DND-41 (cell line): ENCODE measurements at regions not wholly inside any gene's neighbourhood (a gene's known extent, or its start where the extent isn't known, plus 50 kb on each side); places are given as distances from the start of the nearest gene placed in this dataset.

Experiments
- ATAC-seq: fragments of 200-7000 bp; cut with Tn5 transposase; 3 replicates; pipeline ENCODE4 v1.9.1; 2021; ENCODE audit warnings: low read depth; ENCODE audit not compliant: insufficient read depth
- DNase-seq: peaks from one replicate; pipeline ENCODE4 v3.0.0-alpha.2; 2020
- H2AFZ ChIP-seq: 2 replicates; pipeline ENCODE4 v1.6.0; 2012; ENCODE audit warnings: low read depth, low read length
- H3K27ac ChIP-seq: 2 replicates; pipeline ENCODE4 v1.5.1; 2012; ENCODE audit warnings: low read length, inconsistent platforms
- H3K27me3 ChIP-seq: fragments of 200-600 bp; sonication (generic); 2 replicates; pipeline ENCODE4 v1.6.0; 2012; ENCODE audit warnings: low read length, mild to moderate bottlenecking, inconsistent platforms; ENCODE audit not compliant: insufficient read depth, poor library complexity
- H3K36me3 ChIP-seq: 2 replicates; pipeline ENCODE4 v1.5.1; 2012; ENCODE audit warnings: low read length, inconsistent platforms; ENCODE audit not compliant: insufficient read depth
- H3K4me1 ChIP-seq: 2 replicates; pipeline ENCODE4 v1.5.1; 2012; ENCODE audit warnings: mild to moderate bottlenecking, low read length; ENCODE audit not compliant: insufficient read depth
- H3K4me2 ChIP-seq: 2 replicates; pipeline ENCODE4 v1.6.0; 2012; ENCODE audit warnings: mild to moderate bottlenecking, moderate library complexity, low read length, inconsistent platforms; ENCODE audit not compliant: insufficient read depth
- H3K4me3 ChIP-seq, 2 experiments: fragments of 200-600 bp in 1 of 2; shearing (Covaris generic) in 1 of 2; 2 replicates each; pipeline ENCODE4 v1.5.1; 2012 to 2016; ENCODE audit warnings: inconsistent platforms in 2 of 2, low read length in 2 of 2, mild to moderate bottlenecking in 2 of 2, low read depth in 1 of 2, moderate library complexity in 1 of 2
- H3K79me2 ChIP-seq: 2 replicates; pipeline ENCODE4 v1.6.0; 2012; ENCODE audit warnings: low read length, inconsistent platforms; ENCODE audit not compliant: insufficient read depth
- H3K9ac ChIP-seq: 2 replicates; pipeline ENCODE4 v1.6.0; 2012; ENCODE audit warnings: low read depth, mild to moderate bottlenecking, inconsistent platforms, low read length, moderate library complexity
- H3K9me3 ChIP-seq: 2 replicates; pipeline ENCODE4 v1.5.1; 2012; ENCODE audit warnings: low read length, moderate library complexity, mild to moderate bottlenecking, inconsistent platforms; ENCODE audit not compliant: insufficient read depth, severe bottlenecking
- H4K20me1 ChIP-seq: 2 replicates; pipeline ENCODE4 v1.6.0; 2012; ENCODE audit warnings: low read length; ENCODE audit not compliant: insufficient read depth
- EZH2 ChIP-seq: IDR thresholded peaks from 3 replicates; pipeline ENCODE4 v1.6.1; 2012; ENCODE audit warnings: borderline replicate concordance, low read depth, mild to moderate bottlenecking, moderate library complexity, low read length, inconsistent platforms; ENCODE audit not compliant: severe bottlenecking
- TF ChIP-seq, protein P1 (sequence below): IDR thresholded peaks from 2 replicates; pipeline ENCODE4 v1.5.1; 2012; ENCODE audit warnings: borderline replicate concordance, low read length, moderate library complexity, mild to moderate bottlenecking; ENCODE audit not compliant: poor library complexity, severe bottlenecking; ENCODE audit errors: extremely low read depth

DNA sequence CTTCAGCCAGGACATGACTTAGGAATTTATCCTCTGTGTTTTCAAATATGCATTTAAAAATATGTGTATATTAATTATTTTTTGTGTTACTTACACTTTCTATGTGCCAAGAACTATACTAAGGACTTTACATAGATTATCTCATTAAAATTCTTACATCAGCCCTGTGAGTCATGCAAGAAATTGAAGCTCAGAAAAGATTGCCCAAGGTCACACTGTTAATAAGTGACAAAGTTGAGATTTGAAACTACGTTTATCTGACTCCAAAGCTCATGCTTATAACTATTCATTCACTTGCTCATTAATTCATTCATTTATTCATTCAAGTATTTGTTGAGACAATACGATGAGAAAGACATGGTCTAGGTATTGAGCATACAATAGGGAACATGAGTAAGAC is 62.9 kb upstream of the CHRDL1 start:
- Histone ChIP-seq H2AFZ (no peak overlapping the region), H3K4me1 (no peaks in the 10 kb centered on the region), H3K4me3 (no peak overlapping the region), H3K4me2 (no peak overlapping the region), H3K36me3 (no peaks in the 10 kb centered on the region), H3K27ac (no peak overlapping the region), H3K79me2 (no peaks in the 10 kb centered on the region), H3K9me3 (no peaks in the 10 kb centered on the region), H3K27me3 (no peaks in the 10 kb centered on the region), H4K20me1 (no peaks in the 10 kb centered on the region), H3K9ac (no peak overlapping the region)
- DNase-seq (no peak), ATAC-seq (no peak)
- TF ChIP-seq EZH2, result no peak
- TF ChIP-seq, protein P1, sequence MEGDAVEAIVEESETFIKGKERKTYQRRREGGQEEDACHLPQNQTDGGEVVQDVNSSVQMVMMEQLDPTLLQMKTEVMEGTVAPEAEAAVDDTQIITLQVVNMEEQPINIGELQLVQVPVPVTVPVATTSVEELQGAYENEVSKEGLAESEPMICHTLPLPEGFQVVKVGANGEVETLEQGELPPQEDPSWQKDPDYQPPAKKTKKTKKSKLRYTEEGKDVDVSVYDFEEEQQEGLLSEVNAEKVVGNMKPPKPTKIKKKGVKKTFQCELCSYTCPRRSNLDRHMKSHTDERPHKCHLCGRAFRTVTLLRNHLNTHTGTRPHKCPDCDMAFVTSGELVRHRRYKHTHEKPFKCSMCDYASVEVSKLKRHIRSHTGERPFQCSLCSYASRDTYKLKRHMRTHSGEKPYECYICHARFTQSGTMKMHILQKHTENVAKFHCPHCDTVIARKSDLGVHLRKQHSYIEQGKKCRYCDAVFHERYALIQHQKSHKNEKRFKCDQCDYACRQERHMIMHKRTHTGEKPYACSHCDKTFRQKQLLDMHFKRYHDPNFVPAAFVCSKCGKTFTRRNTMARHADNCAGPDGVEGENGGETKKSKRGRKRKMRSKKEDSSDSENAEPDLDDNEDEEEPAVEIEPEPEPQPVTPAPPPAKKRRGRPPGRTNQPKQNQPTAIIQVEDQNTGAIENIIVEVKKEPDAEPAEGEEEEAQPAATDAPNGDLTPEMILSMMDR, result no peak

DNA sequence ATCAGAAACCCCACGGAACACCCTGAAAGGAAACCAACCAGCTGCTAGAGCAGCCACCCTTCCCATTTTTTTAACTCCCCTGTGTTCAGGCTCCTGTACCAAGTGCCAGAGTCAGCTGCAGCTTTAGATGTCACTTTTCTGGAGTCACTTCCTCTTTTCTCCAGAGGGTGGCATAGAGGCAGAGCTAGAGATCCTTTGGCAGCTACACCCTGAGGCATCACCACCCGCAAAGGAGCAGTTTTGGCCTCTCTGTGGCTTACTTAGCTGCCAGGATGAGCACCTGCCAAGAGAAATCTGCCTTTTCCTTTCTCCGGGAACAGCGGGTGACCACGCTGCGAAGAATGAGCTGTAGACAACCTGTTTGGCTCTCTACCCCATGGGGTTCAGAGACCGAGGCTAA is 58.0 kb upstream of the CHRDL1 start:
- Histone ChIP-seq H3K27ac (no peak overlapping the region), H3K9ac (no peak overlapping the region), H3K4me2 (no peak overlapping the region), H3K4me1 (no peaks in the 10 kb centered on the region), H3K27me3 (no peaks in the 10 kb centered on the region), H3K79me2 (no peaks in the 10 kb centered on the region), H4K20me1 (no peaks in the 10 kb centered on the region), H3K36me3 (no peaks in the 10 kb centered on the region), H3K9me3 (no peaks in the 10 kb centered on the region), H2AFZ (no peak overlapping the region), H3K4me3 (no peak overlapping the region)
- no peak for TF ChIP-seq EZH2
- TF ChIP-seq, protein P1, result peak; percentile 37
- ATAC-seq (peak; percentile 47; the same call in 1 of the 3 replicates), DNase-seq (no peak)

DNA sequence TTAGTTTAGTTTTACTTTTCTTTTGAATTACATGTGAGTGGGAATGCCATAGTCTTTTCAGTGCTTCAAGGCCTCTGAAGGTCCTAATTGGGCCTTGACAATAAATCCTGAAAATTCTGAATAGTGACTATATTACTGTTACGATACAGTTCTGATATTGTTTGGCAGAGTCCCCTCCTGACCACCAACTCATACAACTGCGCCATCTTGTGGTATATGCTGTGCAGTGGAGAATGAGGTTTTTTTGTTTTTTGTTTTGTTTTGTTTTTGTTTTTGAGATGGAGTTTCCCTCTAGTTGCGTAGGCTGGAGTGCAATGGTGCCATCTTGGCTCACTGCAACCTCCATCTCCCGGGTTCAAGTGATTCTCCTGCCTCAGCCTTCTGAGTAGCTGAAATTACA is 56.6 kb upstream of the CHRDL1 start:
- TF ChIP-seq, protein P1, result peak; percentile 54
- no peak for TF ChIP-seq EZH2
- no peaks in the 10 kb centered on the region for H3K4me1 ChIP-seq
- H3K79me2 ChIP-seq, result no peaks in the 10 kb centered on the region
- no peaks in the 10 kb centered on the region for H4K20me1 ChIP-seq
- no peaks in the 10 kb centered on the region for H3K9me3 ChIP-seq
- no peak overlapping the region for H3K9ac ChIP-seq
- ATAC-seq (peak; percentile 49; the same call in 1 of the 3 replicates), DNase-seq (no peak)
- no peak overlapping the region for H3K4me2 ChIP-seq
- H2AFZ ChIP-seq, result no peak overlapping the region
- no peak overlapping the region for H3K4me3 ChIP-seq
- no peak overlapping the region for H3K27ac ChIP-seq
- no peaks in the 10 kb centered on the region for H3K27me3 ChIP-seq
- no peaks in the 10 kb centered on the region for H3K36me3 ChIP-seq

DNA sequence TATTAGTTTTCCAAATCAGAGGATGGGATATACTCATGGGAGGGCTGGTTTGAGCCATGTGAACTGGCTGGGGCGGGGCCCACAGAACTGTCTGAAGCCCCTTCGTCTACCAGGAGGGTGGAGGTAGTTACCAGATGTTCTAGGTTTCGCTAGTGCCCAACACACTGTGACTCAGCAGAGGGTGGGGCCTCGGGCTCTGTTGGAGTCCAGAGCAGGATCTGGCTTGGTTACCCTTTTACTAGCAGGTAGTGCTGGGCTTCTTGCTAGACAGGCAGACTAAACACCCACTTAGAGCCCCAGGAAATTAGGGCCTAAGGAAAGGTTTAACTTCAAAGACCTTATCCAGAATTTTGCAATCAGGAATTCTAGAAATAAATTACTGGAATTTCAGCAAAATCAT is 56.2 kb upstream of the CHRDL1 start:
- Histone ChIP-seq H3K27me3 (no peaks in the 10 kb centered on the region), H2AFZ (no peak overlapping the region), H3K4me2 (no peak overlapping the region), H3K36me3 (no peaks in the 10 kb centered on the region), H4K20me1 (no peaks in the 10 kb centered on the region), H3K4me3 (no peak overlapping the region), H3K27ac (no peak overlapping the region), H3K4me1 (no peaks in the 10 kb centered on the region), H3K79me2 (no peaks in the 10 kb centered on the region), H3K9me3 (no peaks in the 10 kb centered on the region), H3K9ac (no peak overlapping the region)
- TF ChIP-seq, protein P1, result no peak
- no peak for TF ChIP-seq EZH2
- DNase-seq (no peak), ATAC-seq (no peak)
